Upper lobe of right lung (tissue), 1 donor: ENCODE measurements at regions not wholly inside any gene's neighbourhood (a gene's known extent, or its start where the extent isn't known, plus 50 kb on each side); places are given as distances from the start of the nearest gene placed in this dataset.

Experiments
- ATAC-seq: fragments of 200-7000 bp; cut with Tn5 transposase; one replicate; pipeline ENCODE4 v1.9.1; 2020; ENCODE audit warnings: mild to moderate bottlenecking, moderate library complexity
- DNase-seq: peaks from one replicate; pipeline ENCODE4 v3.0.0-alpha.2; 2020
- H3K27ac ChIP-seq: fragments of 200-600 bp; one replicate; pipeline ENCODE4 v1.8.0; 2022
- H3K27me3 ChIP-seq: fragments of 200-600 bp; one replicate; pipeline ENCODE4 v1.8.0; 2022; ENCODE audit warnings: mild to moderate bottlenecking
- H3K36me3 ChIP-seq: fragments of 200-600 bp; one replicate; pipeline ENCODE4 v1.8.0; 2022
- H3K4me1 ChIP-seq: fragments of 200-600 bp; one replicate; pipeline ENCODE4 v1.8.0; 2022
- H3K4me3 ChIP-seq: fragments of 200-600 bp; one replicate; pipeline ENCODE4 v1.8.0; 2022; ENCODE audit warnings: mild to moderate bottlenecking
- H3K9me3 ChIP-seq: fragments of 200-600 bp; one replicate; pipeline ENCODE4 v1.8.0; 2022
- CTCF ChIP-seq: fragments of 200-600 bp; IDR thresholded peaks from one replicate; pipeline ENCODE4 v1.8.0; 2022; ENCODE audit warnings: antibody characterized with exemption
- intact Hi-C: fragments of 100-400 bp; cut with DNase I; formaldehyde crosslinking; loops from one replicate; pipeline ENCODE4 v1.11.0; 2022
- donor health status: DM: no; HTN: yes; CAD: no; lungs with severe emphysema.

DNA sequence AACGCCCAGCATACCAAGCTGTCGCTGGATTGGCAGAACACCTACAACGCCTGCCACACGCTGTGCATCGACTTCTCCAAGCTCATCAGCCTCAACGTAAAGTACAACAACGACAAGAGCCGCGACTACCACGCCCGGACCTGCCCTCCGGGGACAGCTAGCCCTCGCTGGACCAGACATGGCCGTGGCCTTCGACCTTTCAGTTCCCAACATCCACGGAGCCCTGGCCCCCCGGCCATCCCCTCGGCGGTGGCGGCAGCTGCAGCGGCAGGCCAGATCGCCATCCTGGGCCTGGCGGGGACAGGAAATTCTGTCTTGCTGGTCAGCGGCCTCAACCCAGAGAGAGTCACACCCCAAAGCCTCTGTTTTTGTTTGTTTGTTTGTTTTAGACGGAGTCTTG is 132.6 kb upstream of the FUT8 start:
- H3K4me3 ChIP-seq, result no peak overlapping the region
- no peaks in the 10 kb centered on the region for H3K27me3 ChIP-seq
- H3K27ac ChIP-seq, result no peak overlapping the region
- H3K4me1 ChIP-seq, result peaks cover 14% of the 10 kb centered on the region
- H3K36me3 ChIP-seq, result no peaks in the 10 kb centered on the region
- ATAC-seq (no peak), DNase-seq (no peak)
- intact Hi-C loops, result no loop called here
- no peaks in the 10 kb centered on the region for H3K9me3 ChIP-seq
- TF ChIP-seq CTCF, result no peak

DNA sequence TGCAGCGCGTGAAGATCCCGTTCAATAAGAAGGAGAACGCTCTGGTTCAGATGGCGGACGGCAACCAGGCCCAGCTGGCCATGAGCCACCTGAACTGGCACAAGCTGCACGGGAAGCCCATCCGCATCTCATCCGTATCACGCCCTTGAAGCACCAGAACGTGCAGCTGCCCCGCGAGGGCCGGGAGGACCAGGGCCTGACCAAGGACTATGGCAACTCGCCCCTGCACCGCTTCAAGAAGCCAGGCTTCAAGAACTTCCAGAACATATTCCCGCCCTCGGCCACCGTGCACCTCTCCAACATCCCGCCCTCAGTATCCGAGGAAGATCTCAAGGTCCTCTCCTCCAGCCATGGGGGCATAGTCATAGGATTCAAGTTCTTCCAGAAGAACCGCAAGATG is 131.9 kb upstream of the FUT8 start:
- Histone ChIP-seq H3K27me3 (no peaks in the 10 kb centered on the region), H3K4me1 (peaks cover 14% of the 10 kb centered on the region), H3K36me3 (no peaks in the 10 kb centered on the region), H3K27ac (no peak overlapping the region), H3K4me3 (no peak overlapping the region), H3K9me3 (no peaks in the 10 kb centered on the region)
- intact Hi-C loops, result no loop called here
- TF ChIP-seq CTCF, result no peak
- no peak for DNase-seq
- no peak for ATAC-seq

DNA sequence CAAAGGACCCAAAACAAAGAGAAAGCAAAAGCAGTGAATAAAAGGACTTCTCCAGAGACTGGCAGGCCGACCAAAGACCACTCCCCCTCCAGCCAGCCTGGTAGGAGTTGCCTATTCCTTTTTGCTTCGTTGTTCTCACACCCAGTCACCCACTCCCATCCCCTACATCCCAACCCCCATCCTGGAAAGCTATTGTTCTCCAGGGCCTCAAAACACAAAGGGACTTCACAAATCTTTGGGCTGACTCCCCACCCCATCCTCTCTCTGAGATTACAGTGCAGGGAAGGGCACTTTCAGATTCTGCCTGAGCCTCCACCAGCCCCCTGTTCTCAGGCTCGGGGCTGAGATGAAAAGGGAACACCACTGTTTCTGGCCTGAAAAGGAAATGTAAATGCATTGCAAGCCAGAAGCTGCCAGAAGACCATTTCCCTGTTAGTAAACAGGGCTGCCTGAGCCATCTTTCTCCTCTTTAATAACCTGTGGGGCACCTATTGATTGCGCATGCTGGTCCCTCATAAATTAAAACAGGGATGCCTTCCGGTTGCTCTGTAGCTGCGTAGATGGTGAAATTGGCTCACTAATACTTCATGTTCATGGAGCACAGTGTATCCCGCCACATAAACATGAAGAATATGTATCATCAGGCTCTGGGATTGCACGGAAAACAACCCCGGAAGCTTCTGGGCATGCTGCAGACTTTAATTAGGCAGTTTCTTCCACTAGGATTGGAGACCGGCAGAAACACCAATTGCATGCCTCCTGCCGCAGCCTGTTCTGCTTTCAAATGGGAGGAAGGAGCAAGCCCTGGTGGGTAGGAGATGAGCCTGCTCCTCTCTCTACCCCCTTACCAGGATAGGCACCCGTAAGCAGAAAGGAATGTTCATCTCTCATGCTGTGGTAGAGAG is 130.3 kb upstream of the FUT8 start:
- no peaks in the 10 kb centered on the region for H3K36me3 ChIP-seq
- H3K27me3 ChIP-seq, result no peaks in the 10 kb centered on the region
- intact Hi-C loops, result no loop called here
- DNase-seq, result no peak
- H3K27ac ChIP-seq, result peak overlapping the region; percentile 30
- peaks cover 16% of the 10 kb centered on the region for H3K4me1 ChIP-seq
- ATAC-seq, result peak; percentile 15
- peak overlapping the region; percentile 21 for H3K4me3 ChIP-seq
- no peak for TF ChIP-seq CTCF
- no peaks in the 10 kb centered on the region for H3K9me3 ChIP-seq

- no peak overlapping the region for H3K27ac ChIP-seq
- H3K9me3 ChIP-seq, result no peaks in the 10 kb centered on the region
- H3K27me3 ChIP-seq, result no peaks in the 10 kb centered on the region
- no peaks in the 10 kb centered on the region for H3K36me3 ChIP-seq
- TF ChIP-seq CTCF, result no peak
- intact Hi-C loops, result no loop called here
- no peak for DNase-seq
- H3K4me3 ChIP-seq, result no peak overlapping the region
- no peak for ATAC-seq
- peaks cover 19% of the 10 kb centered on the region for H3K4me1 ChIP-seq
These were observed 129.7 kb upstream of the FUT8 start for GRCh38 chr14:65282896-65283253.

DNA sequence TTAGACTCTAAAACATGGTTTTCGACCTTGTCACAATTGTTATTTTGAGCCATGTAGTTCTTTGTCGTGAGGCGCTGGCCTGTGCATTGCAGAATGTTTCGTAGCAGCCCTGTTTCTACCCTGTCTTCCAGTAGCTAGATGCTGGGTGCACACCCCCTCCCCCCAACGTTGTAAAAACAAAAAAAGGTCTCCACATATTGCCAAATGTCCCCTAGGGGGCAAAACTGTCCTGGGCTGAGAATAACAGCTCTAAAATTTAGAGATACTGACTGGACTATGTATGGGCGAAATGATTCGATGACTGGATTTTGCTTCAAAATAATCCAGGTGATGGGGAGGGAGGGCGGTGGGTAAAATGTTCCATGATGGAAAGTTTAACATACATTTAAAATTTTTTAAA is 126.1 kb upstream of the FUT8 start:
- ATAC-seq (no peak), DNase-seq (no peak)

More for the DNA sequence above, 126.1 kb upstream of the FUT8 start:
- no peaks in the 10 kb centered on the region for H3K27me3 ChIP-seq
- peaks cover 19% of the 10 kb centered on the region for H3K4me1 ChIP-seq
- intact Hi-C loops, result no loop called here
- TF ChIP-seq CTCF, result peak; percentile 18
- H3K9me3 ChIP-seq, result no peaks in the 10 kb centered on the region
- H3K36me3 ChIP-seq, result no peaks in the 10 kb centered on the region
- no peak overlapping the region for H3K4me3 ChIP-seq
- no peak overlapping the region for H3K27ac ChIP-seq
